HG03378 (cell line): ENCODE measurements at regions not wholly inside any gene's neighbourhood (a gene's known extent, or its start where the extent isn't known, plus 50 kb on each side); places are given as distances from the start of the nearest gene placed in this dataset.

ENCODE experiments used
- ATAC-seq: cut with Tn5 transposase; IDR thresholded peaks from one replicate; pipeline ENCODE4 v1.9.1; 2021; ENCODE audit warnings: mild to moderate bottlenecking, moderate library complexity; ENCODE audit not compliant: unreplicated experiment

GRCh38 chr17:68749349-68750207, 148.4 kb upstream of the FAM20A start:
- ATAC-seq, result no peak

GRCh38 chr17:68748381-68748780, 147.2 kb upstream of the FAM20A start:
- no peak for ATAC-seq

GRCh38 chr17:68740555-68741447, 139.6 kb upstream of the FAM20A start:
- no peak for ATAC-seq

GRCh38 chr17:68737761-68738443, 136.7 kb upstream of the FAM20A start:
- ATAC-seq, result no peak

- no peak for ATAC-seq
These were observed 133.8 kb upstream of the FAM20A start for GRCh38 chr17:68734931-68735330.

- ATAC-seq, result no peak
These were observed 133.2 kb upstream of the FAM20A start for GRCh38 chr17:68734187-68734900.

GRCh38 chr17:68733241-68734176, 132.3 kb upstream of the FAM20A start:
- no peak for ATAC-seq

- no peak for ATAC-seq
These were observed 131.2 kb upstream of the FAM20A start for GRCh38 chr17:68732301-68732749.

GRCh38 chr17:68731465-68731864, 130.3 kb upstream of the FAM20A start:
- no peak for ATAC-seq

- ATAC-seq, result no peak
These were observed 118.3 kb upstream of the FAM20A start for GRCh38 chr17:68719431-68719830.

GRCh38 chr17:68718926-68719325, 117.8 kb upstream of the FAM20A start:
- ATAC-seq, result no peak

GRCh38 chr17:68718465-68718864, 117.3 kb upstream of the FAM20A start:
- ATAC-seq, result no peak

- no peak for ATAC-seq
These were observed 113.5 kb upstream of the FAM20A start for GRCh38 chr17:68714676-68715075.

- ATAC-seq, result no peak
These were observed 110.7 kb upstream of the FAM20A start for GRCh38 chr17:68711858-68712257.

GRCh38 chr17:68710976-68711375, 109.8 kb upstream of the FAM20A start:
- ATAC-seq, result no peak

- ATAC-seq, result no peak
These were observed 109.0 kb upstream of the FAM20A start for GRCh38 chr17:68710035-68710780.

GRCh38 chr17:68709461-68709860, 108.3 kb upstream of the FAM20A start:
- no peak for ATAC-seq

GRCh38 chr17:68707031-68707430, 105.9 kb upstream of the FAM20A start:
- no peak for ATAC-seq
